Right lobe of liver (tissue), 4 donors: ENCODE measurements at regions not wholly inside any gene's neighbourhood (a gene's known extent, or its start where the extent isn't known, plus 50 kb on each side); places are given as distances from the start of the nearest gene placed in this dataset.
"Not testable (repeated sequence)": the region's sequence is repeated elsewhere in the genome, so short reads cannot be mapped to it uniquely, and the experiment has no call there.

Source experiments
- CTCF ChIP-seq, 4 donors: fragments of 200-600 bp in 3 of 4; fragments of 450-650 bp in 1 of 4; IDR thresholded peaks; one replicate each; pipeline versions ENCODE4 v1.5.1 to v1.8.0; 2016 to 2022; ENCODE audit warnings: antibody characterized with exemption in 4 of 4, mild to moderate bottlenecking in 2 of 4
- POLR2A ChIP-seq: fragments of 450-650 bp; IDR thresholded peaks from one replicate; pipeline ENCODE4 v1.6.1; 2017; ENCODE audit warnings: antibody characterized with exemption, mild to moderate bottlenecking
- donor health status: DM: no; HTN: no; CAD: no.
- donor health status: DM: no; HTN: no; CAD: no.
- donor health status: DM: no; HTN: yes; CAD: no.

DNA sequence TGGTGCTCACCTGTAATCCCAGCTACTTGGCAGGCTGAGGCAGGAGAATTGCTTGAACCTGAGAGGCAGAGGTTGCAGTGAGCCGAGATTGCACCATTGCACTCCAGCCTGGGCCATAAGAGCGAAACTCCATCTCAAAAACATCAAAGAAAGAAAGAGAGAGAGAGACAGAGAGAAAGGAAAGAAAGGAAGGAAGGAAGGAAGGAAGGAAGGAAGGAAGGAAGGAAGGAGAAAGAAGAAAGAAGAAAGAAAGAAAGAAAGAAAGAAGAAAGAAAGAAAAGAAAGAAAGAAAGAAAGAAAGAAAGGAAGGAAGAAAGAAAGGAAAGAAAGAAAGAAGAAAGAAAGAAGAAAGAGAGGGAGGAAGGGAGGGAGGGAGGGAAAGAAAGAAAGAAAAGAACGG lies 69.4 kb upstream of the SLC25A33 start:
- not testable (repeated sequence) for TF ChIP-seq CTCF (IDR thresholded peaks at IDR 0.05); POLR2A
